Cardiac muscle cell (in vitro differentiated cells and primary cell): ENCODE measurements at regions not wholly inside any gene's neighbourhood (a gene's known extent, or its start where the extent isn't known, plus 50 kb on each side); places are given as distances from the start of the nearest gene placed in this dataset.

ENCODE experiments used
- DNase-seq, 2 donors: peaks; one replicate each; pipeline versions ENCODE4 v3.0.0 to v3.0.0-alpha.2; 2010 to 2017; ENCODE audit warnings: low read depth in 1 of 2, low spot score in 1 of 2
- H3K27ac ChIP-seq: fragments of 200-600 bp; sonication (generic); 2 replicates; pipeline ENCODE4 v1.5.1; 2016
- H3K27me3 ChIP-seq: fragments of 200-600 bp; sonication (generic); 2 replicates; pipeline ENCODE4 v1.6.0; 2016; ENCODE audit warnings: control low read depth
- H3K36me3 ChIP-seq: fragments of 200-600 bp; sonication (generic); 2 replicates; pipeline ENCODE4 v1.5.1; 2016; ENCODE audit warnings: control low read depth
- H3K4me1 ChIP-seq: fragments of 200-600 bp; sonication (generic); 2 replicates; pipeline ENCODE4 v1.8.1; 2017; ENCODE audit warnings: low read depth, mild to moderate bottlenecking, mixed run types
- H3K4me3 ChIP-seq: fragments of 200-600 bp; sonication (generic); 2 replicates; pipeline ENCODE4 v1.5.1; 2016; ENCODE audit warnings: mild to moderate bottlenecking
- H3K9me3 ChIP-seq: fragments of 200-600 bp; sonication (generic); 2 replicates; pipeline ENCODE4 v1.5.1; 2017; ENCODE audit warnings: low read depth, mild to moderate bottlenecking, control low read depth
- CTCF ChIP-seq: IDR thresholded peaks from 2 replicates; pipeline ENCODE4 v1.5.1; 2012; ENCODE audit warnings: low read depth, mild to moderate bottlenecking, low read length

GRCh38 chr2:49831698-49832367, 677.5 kb upstream of the FSHR start:
- H3K36me3 ChIP-seq, result no peaks in the 10 kb centered on the region
- no peak for DNase-seq
- H3K27ac ChIP-seq, result peak overlapping the region; percentile 65
- no peaks in the 10 kb centered on the region for H3K9me3 ChIP-seq
- no peak for TF ChIP-seq CTCF
- no peaks in the 10 kb centered on the region for H3K27me3 ChIP-seq
- H3K4me1 ChIP-seq, result peaks cover 38% of the 10 kb centered on the region
- no peak overlapping the region for H3K4me3 ChIP-seq

- H3K27me3 ChIP-seq, result no peaks in the 10 kb centered on the region
- H3K27ac ChIP-seq, result peak overlapping the region; percentile 65
- no peak overlapping the region for H3K4me3 ChIP-seq
- DNase-seq, result no peak
- no peaks in the 10 kb centered on the region for H3K9me3 ChIP-seq
- no peak for TF ChIP-seq CTCF
- H3K4me1 ChIP-seq, result peaks cover 30% of the 10 kb centered on the region
- no peaks in the 10 kb centered on the region for H3K36me3 ChIP-seq
Measured at GRCh38 chr2:49830846-49831245, 676.5 kb upstream of the FSHR start.

- H3K9me3 ChIP-seq, result peaks cover 3% of the 10 kb centered on the region
- H3K4me1 ChIP-seq, result peaks cover 10% of the 10 kb centered on the region
- H3K36me3 ChIP-seq, result no peaks in the 10 kb centered on the region
- no peak for TF ChIP-seq CTCF
- H3K4me3 ChIP-seq, result no peak overlapping the region
- no peak for DNase-seq
- H3K27ac ChIP-seq, result no peak overlapping the region
- H3K27me3 ChIP-seq, result no peaks in the 10 kb centered on the region
Measured at GRCh38 chr2:49827366-49827765, 673.1 kb upstream of the FSHR start.

GRCh38 chr2:49813208-49813607, 658.9 kb upstream of the FSHR start:
- H3K36me3 ChIP-seq, result no peaks in the 10 kb centered on the region
- peaks cover 41% of the 10 kb centered on the region for H3K4me1 ChIP-seq
- DNase-seq, result no peak
- H3K27me3 ChIP-seq, result no peaks in the 10 kb centered on the region
- no peak overlapping the region for H3K4me3 ChIP-seq
- H3K27ac ChIP-seq, result peak overlapping the region; percentile 96
- no peaks in the 10 kb centered on the region for H3K9me3 ChIP-seq
- TF ChIP-seq CTCF, result no peak

- Histone ChIP-seq H3K36me3 (no peaks in the 10 kb centered on the region), H3K27me3 (no peaks in the 10 kb centered on the region), H3K27ac (peak overlapping the region; percentile 96), H3K4me1 (peaks cover 41% of the 10 kb centered on the region), H3K4me3 (no peak overlapping the region), H3K9me3 (no peaks in the 10 kb centered on the region)
- peak in 1 of 2 donors; percentile 87 for DNase-seq
- no peak for TF ChIP-seq CTCF
Measured at GRCh38 chr2:49812730-49813129, 658.4 kb upstream of the FSHR start.
